GM10248 (cell line): ENCODE measurements at regions not wholly inside any gene's neighbourhood (a gene's known extent, or its start where the extent isn't known, plus 50 kb on each side); places are given as distances from the start of the nearest gene placed in this dataset.

Source experiments
- CTCF ChIA-PET: fragments of 300-600 bp; sonication (Branson Sonifier 250); formaldehyde crosslinking; extraction: SDS; loops from one replicate; lab custom pipeline; 2021; ENCODE audit warnings: antibody characterized with exemption; lab: Yijun Ruan, JAX
- POLR2A ChIA-PET: fragments of 350-650 bp; sonication (Branson Sonifier 250); formaldehyde crosslinking; extraction: SDS; loops from one replicate; lab custom pipeline; 2020; ENCODE audit warnings: antibody characterized with exemption; lab: Yijun Ruan, JAX
- DNase-seq: peaks from one replicate; pipeline ENCODE4 v3.0.0; 2012; ENCODE audit errors: extremely low spot score
- TF ChIP-seq, protein P1 (sequence below): IDR thresholded peaks from 2 replicates; pipeline ENCODE4 v1.5.1; 2012; ENCODE audit warnings: mild to moderate bottlenecking, low read depth; ENCODE audit errors: extremely low read depth, missing control alignments, control extremely low read depth

GRCh38 chr17:33888455-33888854 lies 366.6 kb upstream of the CCL2 start:
- TF ChIP-seq, protein P1, sequence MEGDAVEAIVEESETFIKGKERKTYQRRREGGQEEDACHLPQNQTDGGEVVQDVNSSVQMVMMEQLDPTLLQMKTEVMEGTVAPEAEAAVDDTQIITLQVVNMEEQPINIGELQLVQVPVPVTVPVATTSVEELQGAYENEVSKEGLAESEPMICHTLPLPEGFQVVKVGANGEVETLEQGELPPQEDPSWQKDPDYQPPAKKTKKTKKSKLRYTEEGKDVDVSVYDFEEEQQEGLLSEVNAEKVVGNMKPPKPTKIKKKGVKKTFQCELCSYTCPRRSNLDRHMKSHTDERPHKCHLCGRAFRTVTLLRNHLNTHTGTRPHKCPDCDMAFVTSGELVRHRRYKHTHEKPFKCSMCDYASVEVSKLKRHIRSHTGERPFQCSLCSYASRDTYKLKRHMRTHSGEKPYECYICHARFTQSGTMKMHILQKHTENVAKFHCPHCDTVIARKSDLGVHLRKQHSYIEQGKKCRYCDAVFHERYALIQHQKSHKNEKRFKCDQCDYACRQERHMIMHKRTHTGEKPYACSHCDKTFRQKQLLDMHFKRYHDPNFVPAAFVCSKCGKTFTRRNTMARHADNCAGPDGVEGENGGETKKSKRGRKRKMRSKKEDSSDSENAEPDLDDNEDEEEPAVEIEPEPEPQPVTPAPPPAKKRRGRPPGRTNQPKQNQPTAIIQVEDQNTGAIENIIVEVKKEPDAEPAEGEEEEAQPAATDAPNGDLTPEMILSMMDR = no peak
- ChIA-PET CTCF (no interaction called here), POLR2A (no interaction called here)
- no peak for DNase-seq

- no peak for DNase-seq
- POLR2A ChIA-PET = no interaction called here
- CTCF ChIA-PET = no interaction called here
- TF ChIP-seq, protein P1 = no peak
These were observed 366.0 kb upstream of the CCL2 start for GRCh38 chr17:33889040-33889439.

DNA sequence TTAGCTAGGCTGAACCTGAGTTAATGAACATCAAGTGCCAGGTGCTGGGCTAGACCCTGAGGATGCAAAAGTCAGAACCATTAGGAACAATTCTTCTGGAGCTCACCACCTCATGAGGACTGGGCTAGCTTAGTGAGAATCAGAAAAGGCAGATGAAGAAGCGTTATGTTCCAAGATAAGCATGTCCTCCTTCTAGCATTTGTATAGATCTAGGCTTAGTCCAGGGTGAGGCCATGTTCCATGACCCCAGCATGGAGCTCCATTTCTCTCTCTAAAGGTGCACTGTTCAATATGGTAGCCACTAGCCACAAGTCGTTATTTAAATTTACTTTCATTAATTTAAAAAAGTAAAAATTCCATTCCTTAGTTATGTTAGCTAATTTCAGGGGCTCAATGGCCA lies 365.3 kb upstream of the CCL2 start:
- ChIA-PET CTCF (no interaction called here), POLR2A (no interaction called here)
- DNase-seq = no peak
- TF ChIP-seq, protein P1 = no peak

- CTCF ChIA-PET = no interaction called here
- no peak for DNase-seq
- TF ChIP-seq, protein P1 = no peak
- POLR2A ChIA-PET = no interaction called here
These were observed 362.1 kb upstream of the CCL2 start for GRCh38 chr17:33892717-33893591.

DNA sequence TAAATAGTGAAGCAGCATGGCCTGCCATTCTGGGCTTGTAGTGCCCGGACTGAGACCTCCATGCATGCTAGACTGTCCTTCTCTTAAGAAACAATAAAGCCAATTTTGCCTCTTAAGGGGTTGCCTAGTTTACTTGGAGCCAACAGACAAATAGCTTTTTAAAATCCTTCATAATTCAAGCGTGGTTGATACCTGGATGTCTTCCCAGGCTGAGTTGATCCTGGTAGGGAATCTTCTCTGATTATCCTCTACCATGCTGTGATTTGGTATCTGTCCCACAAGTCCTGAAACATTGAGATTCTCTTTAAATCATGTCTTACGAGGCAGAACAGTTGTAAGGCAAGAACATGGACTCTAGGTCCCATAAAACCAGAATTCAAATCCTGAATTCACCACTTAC lies 359.6 kb upstream of the CCL2 start:
- ChIA-PET CTCF (interaction anchor here (1.5 kb wide), 1 partner anchor 8 kb away, joined by 3 read pairs; no protein-coding TSS in a partner anchor), POLR2A (no interaction called here)
- TF ChIP-seq, protein P1 = no peak
- DNase-seq = no peak

DNA sequence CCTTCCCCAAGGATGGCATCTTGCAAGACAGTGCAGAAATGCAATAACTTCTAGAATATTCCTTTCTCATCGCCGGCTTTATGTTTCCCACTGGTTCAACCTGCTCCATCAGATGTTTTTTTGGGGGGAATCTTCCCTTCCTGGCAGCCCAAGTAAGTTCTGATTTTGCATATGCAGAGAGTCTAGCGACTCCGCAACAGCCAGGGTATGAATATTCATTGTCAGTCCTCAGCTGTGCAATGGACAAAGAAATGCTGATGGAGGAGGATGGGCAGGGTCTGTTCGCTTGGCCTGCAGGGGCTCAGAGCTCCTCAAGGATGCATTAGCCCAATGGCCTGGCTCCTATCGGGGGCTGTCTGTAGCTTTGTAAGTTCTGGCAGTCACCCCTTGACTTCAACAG lies 358.8 kb upstream of the CCL2 start:
- ChIA-PET CTCF (interaction anchor here (1.1 to 1.5 kb wide), 2 partner anchors 9 to 29 kb away, joined by 3 to 4 read pairs; no protein-coding TSS in a partner anchor), POLR2A (no interaction called here)
- DNase-seq = no peak
- TF ChIP-seq, protein P1 = no peak
